ENCODE measurements at regions not wholly inside any gene's neighbourhood (a gene's known extent, or its start where the extent isn't known, plus 50 kb on each side); places are given as distances from the start of the nearest gene placed in this dataset.

- DNase-seq (ENCODE audit: low read depth, low spot score), result no peak
Measured at GRCh38 chr4:85260064-85260463, 214.9 kb upstream of the ARHGAP24 start.

- DNase-seq (ENCODE audit: low read depth, low spot score), result no peak
Measured at GRCh38 chr4:85265234-85265633, 209.7 kb upstream of the ARHGAP24 start.

GRCh38 chr4:85268188-85268587 is 206.8 kb upstream of the ARHGAP24 start:
- DNase-seq (ENCODE audit: low read depth, low spot score), result no peak

GRCh38 chr4:85268961-85269360 is 206.0 kb upstream of the ARHGAP24 start:
- DNase-seq (ENCODE audit: low read depth, low spot score), result no peak

- DNase-seq (ENCODE audit: low read depth, low spot score), result no peak
Measured at GRCh38 chr4:85274955-85275354, 200.0 kb upstream of the ARHGAP24 start.

GRCh38 chr4:85280963-85281362 is 194.0 kb upstream of the ARHGAP24 start:
- DNase-seq (ENCODE audit: low read depth, low spot score), result no peak

- DNase-seq (ENCODE audit: low read depth, low spot score), result no peak
Measured at GRCh38 chr4:85291226-85291625, 183.7 kb upstream of the ARHGAP24 start.

- DNase-seq (ENCODE audit: low read depth, low spot score), result no peak
Measured at GRCh38 chr4:85298037-85298436, 176.9 kb upstream of the ARHGAP24 start.

GRCh38 chr4:85302193-85302736 is 172.7 kb upstream of the ARHGAP24 start:
- DNase-seq (ENCODE audit: low read depth, low spot score), result no peak

- DNase-seq (ENCODE audit: low read depth, low spot score), result no peak
Measured at GRCh38 chr4:85302756-85303155, 172.2 kb upstream of the ARHGAP24 start.

GRCh38 chr4:85318415-85318814 is 156.5 kb upstream of the ARHGAP24 start:
- DNase-seq (ENCODE audit: low read depth, low spot score), result no peak

GRCh38 chr4:85358831-85359230 is 116.1 kb upstream of the ARHGAP24 start:
- no peak for DNase-seq (ENCODE audit: low read depth, low spot score)

- DNase-seq (ENCODE audit: low read depth, low spot score), result no peak
Measured at GRCh38 chr4:85362550-85362949, 112.4 kb upstream of the ARHGAP24 start.

- DNase-seq (ENCODE audit: low read depth, low spot score), result no peak
Measured at GRCh38 chr4:85367815-85368214, 107.1 kb upstream of the ARHGAP24 start.

- no peak for DNase-seq (ENCODE audit: low read depth, low spot score)
Measured at GRCh38 chr4:85368240-85368639, 106.7 kb upstream of the ARHGAP24 start.

- no peak for DNase-seq (ENCODE audit: low read depth, low spot score)
Measured at GRCh38 chr4:85368932-85369331, 106.0 kb upstream of the ARHGAP24 start.

- DNase-seq (ENCODE audit: low read depth, low spot score), result no peak
Measured at GRCh38 chr4:85369703-85370380, 105.1 kb upstream of the ARHGAP24 start.

- DNase-seq (ENCODE audit: low read depth, low spot score), result no peak
Measured at GRCh38 chr4:85370400-85371032, 104.4 kb upstream of the ARHGAP24 start.

- no peak for DNase-seq (ENCODE audit: low read depth, low spot score)
Measured at GRCh38 chr4:85372966-85373365, 102.0 kb upstream of the ARHGAP24 start.

- DNase-seq (ENCODE audit: low read depth, low spot score), result no peak
Measured at GRCh38 chr4:85376285-85376684, 98.7 kb upstream of the ARHGAP24 start.

GRCh38 chr4:85381968-85382367 is 93.0 kb upstream of the ARHGAP24 start:
- DNase-seq (ENCODE audit: low read depth, low spot score), result no peak

- DNase-seq (ENCODE audit: low read depth, low spot score), result no peak
Measured at GRCh38 chr4:85391071-85391470, 83.9 kb upstream of the ARHGAP24 start.

All from brain pericyte (primary cell).